ENCODE measurements at regions not wholly inside any gene's neighbourhood (a gene's known extent, or its start where the extent isn't known, plus 50 kb on each side); places are given as distances from the start of the nearest gene placed in this dataset.

DNA sequence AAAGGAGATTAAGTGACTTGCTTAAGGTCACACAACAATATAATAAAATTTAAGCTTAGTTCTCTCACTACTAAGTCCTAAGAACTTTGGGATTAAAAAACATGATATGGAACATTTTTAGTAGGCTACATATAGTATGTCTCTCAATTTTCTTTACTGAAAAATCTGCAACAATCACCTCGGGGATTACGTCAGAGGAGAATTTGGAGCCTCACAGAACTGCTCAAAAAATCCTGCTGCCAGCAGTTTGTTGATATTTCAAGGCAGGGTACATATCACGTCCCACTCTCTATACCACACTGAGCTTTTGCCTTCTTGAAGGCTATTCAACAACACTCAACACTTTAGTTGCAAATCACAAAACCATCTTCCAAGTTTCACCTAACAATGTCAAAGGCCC, 561.6 kb upstream of the BTBD3 start:
- DNase-seq, result no peak
- intact Hi-C loops (cut with DNase I), result no loop called here
- ATAC-seq, result no peak

DNA sequence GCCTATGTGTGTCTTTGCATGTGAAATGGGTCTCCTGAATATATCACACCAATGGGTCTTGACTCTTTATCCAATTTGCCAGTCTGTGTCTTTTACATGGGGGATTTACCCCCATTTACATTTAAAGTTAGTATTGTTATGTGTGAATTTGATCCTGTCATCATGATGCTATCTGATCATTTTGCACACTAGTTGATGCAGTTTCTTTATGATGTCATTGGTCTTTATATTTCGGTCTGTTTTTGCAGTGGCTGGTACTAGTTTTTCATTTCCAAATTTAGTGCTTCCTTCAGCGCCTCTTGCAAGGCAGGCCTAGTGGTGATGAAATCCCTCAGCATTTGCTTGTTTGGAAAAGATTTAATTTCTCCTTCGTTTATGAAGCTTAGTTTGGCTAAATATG, 555.2 kb upstream of the BTBD3 start:
- intact Hi-C loops (cut with DNase I), result no loop called here
- DNase-seq (no peak), ATAC-seq (no peak)

- DNase-seq (no peak), ATAC-seq (no peak)
- intact Hi-C loops (cut with DNase I), result no loop called here
Measured at GRCh38 chr20:11364736-11365135, 553.0 kb upstream of the BTBD3 start.

DNA sequence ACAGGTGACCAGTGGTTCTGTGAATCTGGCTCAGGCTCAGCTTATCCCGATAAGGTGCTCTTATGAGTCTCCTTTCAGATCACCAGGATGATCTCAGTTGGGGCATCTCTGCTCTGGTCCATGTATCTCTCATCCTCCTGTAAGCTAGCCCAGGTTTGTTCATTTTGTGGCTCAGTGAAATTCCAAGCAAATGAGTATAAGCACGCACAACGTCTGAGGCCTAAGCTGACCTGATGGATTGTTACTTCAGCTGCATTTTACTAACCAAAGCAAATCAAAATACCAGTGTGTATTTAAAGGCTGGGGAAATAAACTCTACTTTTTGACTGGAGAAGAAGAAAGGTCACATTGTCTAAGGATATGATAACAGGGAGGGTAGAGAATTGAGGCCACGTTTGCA, 551.0 kb upstream of the BTBD3 start:
- DNase-seq (no peak), ATAC-seq (no peak)
- intact Hi-C loops (cut with DNase I), result no loop called here

DNA sequence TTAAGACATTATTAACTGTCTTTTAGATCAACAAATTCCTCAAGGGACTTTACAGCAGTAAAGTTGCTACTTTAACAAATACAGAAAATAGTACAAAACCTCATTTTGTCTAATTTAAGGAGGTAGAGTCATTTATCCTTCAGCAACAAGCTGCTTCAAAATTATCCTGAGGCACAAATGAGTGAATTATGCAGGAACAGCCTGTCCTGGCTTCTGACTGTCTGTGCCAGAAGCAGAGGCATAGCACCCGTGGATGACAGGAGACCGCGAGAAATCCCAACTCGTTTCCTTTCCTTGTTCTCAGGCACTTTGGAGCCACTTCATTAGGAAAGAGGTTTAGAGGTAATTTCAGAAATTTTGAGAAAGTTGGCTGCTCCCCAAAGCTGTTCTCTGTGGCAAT, 549.2 kb upstream of the BTBD3 start:
- DNase-seq (no peak), ATAC-seq (no peak)
- intact Hi-C loops (cut with DNase I), result no loop called here

DNA sequence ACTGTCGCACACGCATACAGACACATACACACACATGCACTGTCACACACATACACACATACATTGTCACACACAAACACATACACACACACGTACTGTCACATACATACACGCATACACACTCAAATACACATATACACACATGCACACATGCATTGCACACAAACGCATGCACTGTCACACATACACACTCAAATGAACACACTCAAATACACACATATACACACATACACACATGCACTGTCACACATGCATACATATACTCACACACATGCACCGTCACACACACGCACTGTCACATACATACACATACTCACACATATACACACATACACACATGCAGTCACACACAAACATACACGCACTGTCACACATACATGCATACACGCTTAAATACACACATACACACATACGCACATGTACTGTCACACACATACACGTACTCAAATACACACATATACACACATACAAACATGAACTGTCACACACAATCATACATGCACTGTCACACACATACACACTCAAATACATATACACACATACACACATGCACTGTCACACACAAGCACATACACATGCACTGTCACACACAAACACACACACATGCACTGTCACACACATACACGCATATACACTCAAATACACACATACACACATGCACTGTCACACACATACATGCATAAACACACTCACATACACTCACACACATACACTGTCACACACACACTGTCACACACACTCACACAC, 548.6 kb upstream of the BTBD3 start:
- intact Hi-C loops (cut with DNase I), result no loop called here
- no peak for DNase-seq
- no peak for ATAC-seq

GRCh38 chr20:11371831-11372230, 545.9 kb upstream of the BTBD3 start:
- ATAC-seq (no peak), DNase-seq (no peak)
- intact Hi-C loops (cut with DNase I), result no loop called here

- ATAC-seq (peak; percentile 15 to 23), DNase-seq (peak; percentile 30)
- intact Hi-C loops (cut with DNase I), result no loop called here
Measured at GRCh38 chr20:11372876-11373790, 544.6 kb upstream of the BTBD3 start.

DNA sequence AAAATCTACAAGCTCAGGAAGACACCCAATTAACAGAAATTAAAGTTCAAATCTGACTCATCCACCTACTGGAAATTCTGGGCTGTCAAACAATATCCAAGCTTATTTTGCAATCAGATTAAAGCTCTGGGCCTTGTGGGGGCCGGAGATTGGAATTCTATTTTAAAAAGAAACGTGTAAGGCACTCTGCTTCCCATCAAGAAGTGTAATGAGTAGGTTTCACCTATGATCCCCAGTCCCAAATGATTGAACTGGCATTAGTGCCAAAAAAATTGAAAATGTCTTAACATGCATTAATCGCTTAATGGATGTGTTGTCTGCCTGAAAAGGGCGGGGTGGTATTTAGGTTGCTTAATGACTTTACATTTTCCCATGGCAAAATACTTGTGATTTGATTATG, 542.4 kb upstream of the BTBD3 start:
- intact Hi-C loops (cut with DNase I), result no loop called here
- DNase-seq (no peak), ATAC-seq (no peak)

- intact Hi-C loops (cut with DNase I), result no loop called here
- DNase-seq, result no peak
- ATAC-seq, result no peak
Measured at GRCh38 chr20:11375966-11376365, 541.7 kb upstream of the BTBD3 start.

DNA sequence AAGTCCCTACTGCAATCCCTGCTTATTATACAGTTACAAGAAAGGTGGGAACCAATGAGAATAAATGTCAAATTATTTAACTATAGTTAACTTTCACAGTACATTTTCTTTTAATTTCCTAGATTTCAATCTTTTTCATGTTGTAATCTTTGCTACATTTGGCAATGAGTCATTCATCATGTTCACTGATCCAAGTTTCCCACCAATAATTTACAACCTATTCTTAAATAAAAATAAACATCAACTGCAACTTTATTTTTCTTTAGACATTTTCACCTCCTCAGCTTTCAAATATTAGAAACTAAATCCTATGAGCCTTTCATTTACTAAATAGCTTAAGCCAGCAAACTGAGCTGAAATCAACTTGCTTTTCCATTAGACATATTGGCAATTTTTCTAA, 541.3 kb upstream of the BTBD3 start:
- ATAC-seq (no peak), DNase-seq (no peak)
- intact Hi-C loops (cut with DNase I), result no loop called here

- ATAC-seq (no peak), DNase-seq (no peak)
- intact Hi-C loops (cut with DNase I), result no loop called here
Measured at GRCh38 chr20:11376998-11377397, 540.7 kb upstream of the BTBD3 start.

- intact Hi-C loops (cut with DNase I), result no loop called here
- ATAC-seq (no peak), DNase-seq (no peak)
Measured at GRCh38 chr20:11377761-11378160, 539.9 kb upstream of the BTBD3 start.

DNA sequence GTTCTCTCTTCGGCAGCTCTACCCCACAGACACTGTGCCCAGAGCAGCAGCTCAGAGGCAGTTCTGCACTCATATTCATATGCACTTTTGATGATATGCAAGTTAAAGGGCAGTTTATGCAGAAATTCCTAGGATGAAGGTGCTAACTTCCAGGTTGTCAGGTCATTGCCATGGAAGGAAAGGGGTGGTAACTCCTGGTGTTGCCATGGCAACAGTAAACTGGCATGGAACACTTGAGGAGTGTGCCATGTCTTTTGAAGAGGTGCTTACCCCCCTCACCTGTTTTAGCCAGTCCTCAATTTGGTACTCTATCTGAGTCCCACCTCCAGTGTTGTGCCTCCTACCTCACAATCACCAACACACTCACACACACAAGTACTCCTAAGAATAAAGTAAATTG, 539.4 kb upstream of the BTBD3 start:
- ATAC-seq (no peak), DNase-seq (no peak)
- intact Hi-C loops (cut with DNase I), result no loop called here

DNA sequence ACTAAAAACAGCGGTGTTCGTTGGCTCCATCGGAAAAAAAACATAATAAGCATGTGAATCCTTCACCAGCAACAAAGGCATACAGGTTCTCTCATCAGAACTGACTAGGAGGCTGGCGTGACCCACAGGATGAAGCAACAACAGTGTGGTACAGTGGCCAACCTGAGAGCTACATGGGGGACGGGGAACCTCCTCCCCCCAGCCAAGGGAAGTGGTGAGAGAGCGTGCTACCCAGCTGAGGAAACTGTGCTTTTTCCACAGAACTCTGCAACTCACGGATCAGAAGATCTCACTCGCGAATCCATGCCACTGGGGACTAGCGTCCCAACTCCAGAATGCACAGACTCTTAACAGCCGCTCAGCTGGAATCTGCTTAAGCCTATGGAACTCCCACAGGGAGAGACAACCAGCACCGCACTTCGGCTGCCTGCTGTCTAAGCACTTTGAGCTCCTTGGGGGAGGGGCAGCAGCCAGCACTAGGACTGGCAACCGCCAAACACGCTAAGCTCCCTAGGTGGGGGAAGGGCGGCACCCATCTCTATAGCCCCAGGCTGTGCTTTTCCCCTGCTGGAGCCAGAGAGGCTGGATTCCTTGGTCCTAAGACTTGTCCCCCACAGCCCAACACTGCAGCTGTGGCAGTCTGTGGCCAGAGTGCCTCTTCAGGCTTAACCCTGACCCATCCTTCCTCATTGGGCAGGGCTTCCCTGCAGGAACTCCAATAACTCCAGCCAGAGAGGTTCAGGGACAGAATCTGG, 538.3 kb upstream of the BTBD3 start:
- intact Hi-C loops (cut with DNase I), result no loop called here
- no peak for DNase-seq
- ATAC-seq, result no peak

DNA sequence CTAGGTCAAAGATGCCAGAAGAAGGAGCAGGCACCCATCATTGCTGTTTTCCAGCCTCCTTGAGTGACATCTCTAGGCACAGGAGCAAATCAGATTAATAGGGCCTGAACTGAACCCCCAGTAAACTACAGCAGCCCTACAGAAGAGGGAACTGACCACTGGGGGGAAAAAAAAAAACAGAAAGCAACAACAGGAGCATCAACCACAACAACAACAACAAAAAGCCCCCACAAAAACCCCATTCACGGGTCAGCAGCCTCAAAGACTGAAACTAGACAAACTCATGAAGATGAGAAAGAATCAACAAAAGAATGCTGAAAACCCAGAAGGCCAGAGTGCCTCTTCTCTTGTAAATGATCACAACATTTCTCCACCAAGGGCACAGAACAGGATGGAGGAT, 537.4 kb upstream of the BTBD3 start:
- no peak for ATAC-seq
- intact Hi-C loops (cut with DNase I), result no loop called here
- no peak for DNase-seq

GRCh38 chr20:11387189-11387754, 530.4 kb upstream of the BTBD3 start:
- ATAC-seq, result no peak
- DNase-seq, result no peak
- intact Hi-C loops (cut with DNase I), result no loop called here

GRCh38 chr20:11389186-11389585, 528.5 kb upstream of the BTBD3 start:
- intact Hi-C loops (cut with DNase I), result no loop called here
- ATAC-seq, result no peak
- DNase-seq, result no peak

DNA sequence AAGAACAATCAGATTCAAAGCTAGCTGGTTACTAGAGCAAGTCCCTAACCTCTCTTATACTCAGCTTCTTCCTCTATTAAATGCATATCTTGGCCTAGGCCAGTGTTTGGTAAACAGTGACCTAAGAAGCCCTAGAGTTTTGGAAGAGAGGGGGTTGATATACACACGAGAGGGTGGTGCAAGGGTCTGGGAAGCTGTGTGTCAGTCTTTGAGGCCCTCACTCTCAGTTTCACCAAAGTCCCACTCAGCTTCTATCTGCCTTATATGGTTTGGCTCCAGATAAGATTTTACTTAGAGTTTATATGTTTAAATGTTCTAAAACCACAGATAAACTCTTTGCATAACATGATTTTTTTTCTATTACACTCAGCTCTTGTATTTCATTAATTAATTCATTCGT, 526.1 kb upstream of the BTBD3 start:
- intact Hi-C loops (cut with DNase I), result no loop called here
- DNase-seq, result no peak
- ATAC-seq, result no peak

Measured in left cardiac atrium (tissue), 4 donors.